ENCODE measurements at regions not wholly inside any gene's neighbourhood (a gene's known extent, or its start where the extent isn't known, plus 50 kb on each side); places are given as distances from the start of the nearest gene placed in this dataset.

GRCh38 chr18:60639836-60640235 lies 267.3 kb upstream of the MC4R start:
- ATAC-seq (no peak), DNase-seq (no peak)
- no peaks in the 10 kb centered on the region for H3K9me3 ChIP-seq
- H3K36me3 ChIP-seq (ENCODE audit: low read depth): no peaks in the 10 kb centered on the region
- intact Hi-C loops (cut with DNase I, micrococcal nuclease): no loop called here
- H3K4me1 ChIP-seq (ENCODE audit: low read depth): no peaks in the 10 kb centered on the region
- H3K4me3 ChIP-seq: no peak overlapping the region
- no peak for TF ChIP-seq CTCF (IDR thresholded peaks at IDR 0.05)

- H3K9me3 ChIP-seq: no peaks in the 10 kb centered on the region
- DNase-seq (no peak), ATAC-seq (no peak)
- intact Hi-C loops (cut with DNase I, micrococcal nuclease): no loop called here
- no peaks in the 10 kb centered on the region for H3K36me3 ChIP-seq (ENCODE audit: low read depth)
- H3K4me3 ChIP-seq: no peak overlapping the region
- H3K4me1 ChIP-seq (ENCODE audit: low read depth): no peaks in the 10 kb centered on the region
- TF ChIP-seq CTCF (IDR thresholded peaks at IDR 0.05): no peak
These were observed 270.4 kb upstream of the MC4R start for GRCh38 chr18:60643009-60643408.

- Histone ChIP-seq H3K4me3 (no peak overlapping the region), H3K4me1 (ENCODE audit: low read depth) (no peaks in the 10 kb centered on the region), H3K36me3 (ENCODE audit: low read depth) (no peaks in the 10 kb centered on the region), H3K9me3 (no peaks in the 10 kb centered on the region)
- intact Hi-C loops (cut with DNase I, micrococcal nuclease): no loop called here
- TF ChIP-seq CTCF (IDR thresholded peaks at IDR 0.05): no peak
- no peak for DNase-seq
- ATAC-seq: no peak
These were observed 274.1 kb upstream of the MC4R start for GRCh38 chr18:60646725-60647124.

- intact Hi-C loops (cut with DNase I, micrococcal nuclease): no loop called here
These were observed 276.5 kb upstream of the MC4R start for GRCh38 chr18:60649107-60649506.

GRCh38 chr18:60649842-60650536 lies 277.4 kb upstream of the MC4R start:
- intact Hi-C loops (cut with DNase I, micrococcal nuclease): no loop called here
- TF ChIP-seq CTCF (IDR thresholded peaks at IDR 0.05): no peak
- no peak for DNase-seq
- Histone ChIP-seq H3K4me1 (ENCODE audit: low read depth) (no peaks in the 10 kb centered on the region), H3K4me3 (no peak overlapping the region), H3K36me3 (ENCODE audit: low read depth) (no peaks in the 10 kb centered on the region), H3K9me3 (no peaks in the 10 kb centered on the region)
- no peak for ATAC-seq

More at GRCh38 chr18:60649107-60649506, 276.5 kb upstream of the MC4R start:
- H3K4me3 ChIP-seq: no peak overlapping the region
- no peak for TF ChIP-seq CTCF (IDR thresholded peaks at IDR 0.05)
- ATAC-seq (no peak), DNase-seq (no peak)
- no peaks in the 10 kb centered on the region for H3K36me3 ChIP-seq (ENCODE audit: low read depth)
- no peaks in the 10 kb centered on the region for H3K9me3 ChIP-seq
- no peaks in the 10 kb centered on the region for H3K4me1 ChIP-seq (ENCODE audit: low read depth)

- ATAC-seq (no peak), DNase-seq (no peak)
- H3K9me3 ChIP-seq: no peaks in the 10 kb centered on the region
- intact Hi-C loops (cut with DNase I, micrococcal nuclease): no loop called here
- no peak for TF ChIP-seq CTCF (IDR thresholded peaks at IDR 0.05)
- H3K36me3 ChIP-seq (ENCODE audit: low read depth): no peaks in the 10 kb centered on the region
- H3K4me1 ChIP-seq (ENCODE audit: low read depth): no peaks in the 10 kb centered on the region
- no peak overlapping the region for H3K4me3 ChIP-seq
These were observed 281.7 kb upstream of the MC4R start for GRCh38 chr18:60654298-60654697.

Measured in mucosa of descending colon (tissue), 3 donors.